ENCODE measurements at regions not wholly inside any gene's neighbourhood (a gene's known extent, or its start where the extent isn't known, plus 50 kb on each side); places are given as distances from the start of the nearest gene placed in this dataset.

GRCh38 chr3:168239287-168239686 lies 143.6 kb upstream of the GOLIM4 start:
- Histone ChIP-seq H3K4me1 (ENCODE audit: control insufficient read depth, insufficient read depth, low read length) (no peaks in the 10 kb centered on the region), H3K9me1 (ENCODE audit: insufficient read depth, low read length) (no peaks in the 10 kb centered on the region), H3K14ac (replicated peaks; ENCODE audit: low read depth, low read length) (no peak overlapping the region), H2BK20ac (ENCODE audit: low read depth, low read length) (no peak overlapping the region), H3K56ac (ENCODE audit: extremely low read depth, insufficient read depth, low read length) (no peak overlapping the region), H2BK15ac (ENCODE audit: low read depth, low read length) (no peak overlapping the region), H2BK120ac (ENCODE audit: low read depth, low read length) (no peak overlapping the region), H2AK9ac (replicated peaks; ENCODE audit: low read depth, low read length, poor library complexity) (no peak overlapping the region), H3K23ac (ENCODE audit: low read depth, low read length) (no peak overlapping the region), H4K5ac (ENCODE audit: low read depth, low read length) (no peak overlapping the region), H3K36me3 (ENCODE audit: control insufficient read depth, insufficient read depth, low read length) (no peaks in the 10 kb centered on the region), H3K4ac (ENCODE audit: low read depth, low read length) (no peak overlapping the region), H3K27me3 (ENCODE audit: control insufficient read depth, insufficient read depth, low read length) (peaks cover 6% of the 10 kb centered on the region), H3K79me1 (ENCODE audit: low read depth in 1 of 2, low read length in 2 of 2) (no peaks in the 10 kb centered on the region), H3K4me2 (ENCODE audit: low read depth, low read length) (no peak overlapping the region), H2BK5ac (ENCODE audit: low read depth, low read length, poor library complexity, severe bottlenecking) (no peak overlapping the region), H2AFZ (replicated peaks; ENCODE audit: low read length, poor library complexity) (no peak overlapping the region), H3K4me3 (ENCODE audit: insufficient read depth, low read depth, low read length) (no peak overlapping the region), H4K20me1 (ENCODE audit: insufficient read depth, low read length) (no peaks in the 10 kb centered on the region), H3K18ac (ENCODE audit: low read depth, low read length) (no peak overlapping the region), H2AK5ac (ENCODE audit: low read depth, low read length) (no peak overlapping the region), H3K9me3 (ENCODE audit: control insufficient read depth, insufficient read depth, low read length) (no peaks in the 10 kb centered on the region), H4K91ac (ENCODE audit: insufficient read depth, low read depth, low read length) (no peak overlapping the region), H4K8ac (ENCODE audit: low read depth in 2 of 2, low read length in 2 of 2) (no peak overlapping the region), H3K27ac (ENCODE audit: insufficient read depth, low read length) (no peak overlapping the region), H3K9ac (ENCODE audit: low read depth, low read length) (no peak overlapping the region)
- in situ Hi-C loops (cut with MboI; ENCODE audit: low sequenced_read_pairs) (no loop called here), dilution Hi-C loops (cut with HindIII; ENCODE audit: low sequenced_read_pairs, unreplicated experiment) (no loop called here), intact Hi-C loops (cut with micrococcal nuclease) (no loop called here)
- WGBS, 2 experiments (ENCODE audit: extremely low coverage in 2 of 2, insufficient read length in 1 of 2) = no CpG with 5 or more reads among the region's 1 CpG
- ChIA-PET POLR2A (ENCODE audit: unreplicated experiment) (no interaction called here), CTCF (no interaction called here)
- DNase-seq (no peak), ATAC-seq (ENCODE audit: low read depth) (no peak)
- no peak for TF ChIP-seq NFE2L2 (IDR thresholded peaks at IDR 0.05; ENCODE audit: low read depth, low read length)
- TF ChIP-seq FOS (IDR thresholded peaks at IDR 0.05; ENCODE audit: low read depth, low read length) = no peak
- TF ChIP-seq MAFK (IDR thresholded peaks at IDR 0.05; ENCODE audit: low read depth, low read length) = no peak
- BruUV-seq (replicated peaks) = no TSS peak
